MM.1S (cell line): ENCODE measurements at regions not wholly inside any gene's neighbourhood (a gene's known extent, or its start where the extent isn't known, plus 50 kb on each side); places are given as distances from the start of the nearest gene placed in this dataset.

Experiments
- DNase-seq: peaks from one replicate; pipeline ENCODE4 v3.0.0-alpha.2; 2015
- H2AFZ ChIP-seq: fragments of 300-600 bp; sonication (generic); 2 replicates; pipeline ENCODE4 v1.6.0; 2016; ENCODE audit warnings: antibody characterized with exemption, low read length
- H3F3A ChIP-seq: fragments of 300-600 bp; sonication (generic); 2 replicates; pipeline ENCODE4 v1.6.1; 2016; ENCODE audit warnings: mild to moderate bottlenecking, antibody characterized with exemption, low read length, moderate library complexity, mixed read lengths; ENCODE audit not compliant: insufficient read depth
- H3K27ac ChIP-seq: fragments of 300-600 bp; sonication (generic); 2 replicates; pipeline ENCODE4 v1.5.1; 2016; ENCODE audit warnings: mild to moderate bottlenecking, low read length
- H3K27me3 ChIP-seq: fragments of 300-600 bp; sonication (generic); replicated peaks from 2 replicates; pipeline ENCODE4 v1.6.0; 2016; ENCODE audit warnings: low read length; ENCODE audit not compliant: insufficient read depth
- H3K36me3 ChIP-seq: fragments of 300-600 bp; sonication (generic); replicated peaks from 2 replicates; pipeline ENCODE4 v1.6.1; 2016; ENCODE audit warnings: mild to moderate bottlenecking, low read length, mixed read lengths; ENCODE audit not compliant: insufficient read depth
- H3K4me1 ChIP-seq: fragments of 300-600 bp; sonication (generic); 2 replicates; pipeline ENCODE4 v1.6.1; 2016; ENCODE audit warnings: low read length, mixed read lengths
- H3K4me2 ChIP-seq: fragments of 300-600 bp; sonication (generic); 2 replicates; pipeline ENCODE4 v1.6.0; 2016; ENCODE audit warnings: low read depth, low read length
- H3K4me3 ChIP-seq: fragments of 300-600 bp; sonication (generic); 2 replicates; pipeline ENCODE4 v1.5.1; 2016; ENCODE audit warnings: low read length, mixed read lengths
- H3K79me2 ChIP-seq: fragments of 300-600 bp; sonication (generic); 2 replicates; pipeline ENCODE4 v1.6.1; 2016; ENCODE audit warnings: mixed run types, low read length, mixed read lengths
- H3K9ac ChIP-seq: fragments of 300-600 bp; sonication (generic); 2 replicates; pipeline ENCODE4 v1.6.1; 2016; ENCODE audit warnings: low read length, mixed read lengths
- H3K9me2 ChIP-seq: fragments of 300-600 bp; sonication (generic); replicated peaks from 2 replicates; pipeline ENCODE4 v1.6.1; 2016; ENCODE audit warnings: mild to moderate bottlenecking, low read length, mixed read lengths; ENCODE audit not compliant: insufficient read depth
- H3K9me3 ChIP-seq: fragments of 300-600 bp; sonication (generic); replicated peaks from 2 replicates; pipeline ENCODE4 v1.6.1; 2016; ENCODE audit warnings: mild to moderate bottlenecking, low read length, mixed read lengths; ENCODE audit not compliant: insufficient read depth
- H4K20me1 ChIP-seq: fragments of 300-600 bp; sonication (generic); 2 replicates; pipeline ENCODE4 v1.6.1; 2016; ENCODE audit warnings: mild to moderate bottlenecking, low read length, moderate library complexity, mixed read lengths; ENCODE audit not compliant: insufficient read depth
- EZH2 ChIP-seq: fragments of 300-600 bp; sonication (generic); optimal IDR thresholded peaks from 2 replicates; pipeline ENCODE3; 2017; ENCODE audit warnings: low read depth, mild to moderate bottlenecking, antibody characterized with exemption, low read length, mixed read lengths
- EZH2phosphoT487 ChIP-seq: fragments of 300-600 bp; sonication (generic); IDR thresholded peaks from 2 replicates; pipeline ENCODE4 v1.6.1; 2018; ENCODE audit warnings: antibody characterized with exemption, low read length
- TF ChIP-seq, protein P1 (sequence below): fragments of 300-600 bp; sonication (generic); IDR thresholded peaks from 2 replicates; pipeline ENCODE4 v1.5.1; 2016; ENCODE audit warnings: antibody characterized with exemption, low read length, mixed read lengths

DNA sequence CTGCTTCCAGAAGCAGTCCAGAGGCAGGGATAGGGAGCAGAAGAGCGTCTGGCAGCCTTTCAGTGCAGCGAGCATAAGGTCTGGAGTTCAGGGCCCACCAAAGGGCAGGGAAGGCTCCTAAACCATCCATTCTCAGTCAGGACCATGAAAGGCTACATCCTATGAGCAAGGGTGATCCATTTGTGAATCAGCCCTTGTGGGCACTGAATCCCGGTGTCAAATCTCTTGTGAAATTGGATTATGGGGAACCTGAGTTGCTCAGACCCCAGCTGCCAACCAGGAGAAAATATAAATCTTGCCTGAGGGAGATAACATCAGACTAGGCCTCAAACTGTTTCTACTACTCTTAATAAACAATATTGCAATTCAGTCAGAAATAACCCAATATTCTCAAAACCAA lies 204.4 kb downstream of the SYK start:
- Histone ChIP-seq H3F3A (no peaks in the 10 kb centered on the region), H3K27me3 (no peaks in the 10 kb centered on the region), H3K9ac (no peak overlapping the region), H3K9me3 (no peaks in the 10 kb centered on the region), H2AFZ (no peak overlapping the region), H3K4me3 (no peak overlapping the region), H3K9me2 (no peaks in the 10 kb centered on the region), H3K36me3 (no peaks in the 10 kb centered on the region), H4K20me1 (no peaks in the 10 kb centered on the region), H3K4me2 (no peak overlapping the region), H3K79me2 (no peaks in the 10 kb centered on the region), H3K4me1 (peaks cover 6% of the 10 kb centered on the region), H3K27ac (no peak overlapping the region)
- DNase-seq, result no peak
- TF ChIP-seq, protein P1, sequence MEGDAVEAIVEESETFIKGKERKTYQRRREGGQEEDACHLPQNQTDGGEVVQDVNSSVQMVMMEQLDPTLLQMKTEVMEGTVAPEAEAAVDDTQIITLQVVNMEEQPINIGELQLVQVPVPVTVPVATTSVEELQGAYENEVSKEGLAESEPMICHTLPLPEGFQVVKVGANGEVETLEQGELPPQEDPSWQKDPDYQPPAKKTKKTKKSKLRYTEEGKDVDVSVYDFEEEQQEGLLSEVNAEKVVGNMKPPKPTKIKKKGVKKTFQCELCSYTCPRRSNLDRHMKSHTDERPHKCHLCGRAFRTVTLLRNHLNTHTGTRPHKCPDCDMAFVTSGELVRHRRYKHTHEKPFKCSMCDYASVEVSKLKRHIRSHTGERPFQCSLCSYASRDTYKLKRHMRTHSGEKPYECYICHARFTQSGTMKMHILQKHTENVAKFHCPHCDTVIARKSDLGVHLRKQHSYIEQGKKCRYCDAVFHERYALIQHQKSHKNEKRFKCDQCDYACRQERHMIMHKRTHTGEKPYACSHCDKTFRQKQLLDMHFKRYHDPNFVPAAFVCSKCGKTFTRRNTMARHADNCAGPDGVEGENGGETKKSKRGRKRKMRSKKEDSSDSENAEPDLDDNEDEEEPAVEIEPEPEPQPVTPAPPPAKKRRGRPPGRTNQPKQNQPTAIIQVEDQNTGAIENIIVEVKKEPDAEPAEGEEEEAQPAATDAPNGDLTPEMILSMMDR, result no peak
- TF ChIP-seq EZH2phosphoT487 (no peak), EZH2 (no peak)

DNA sequence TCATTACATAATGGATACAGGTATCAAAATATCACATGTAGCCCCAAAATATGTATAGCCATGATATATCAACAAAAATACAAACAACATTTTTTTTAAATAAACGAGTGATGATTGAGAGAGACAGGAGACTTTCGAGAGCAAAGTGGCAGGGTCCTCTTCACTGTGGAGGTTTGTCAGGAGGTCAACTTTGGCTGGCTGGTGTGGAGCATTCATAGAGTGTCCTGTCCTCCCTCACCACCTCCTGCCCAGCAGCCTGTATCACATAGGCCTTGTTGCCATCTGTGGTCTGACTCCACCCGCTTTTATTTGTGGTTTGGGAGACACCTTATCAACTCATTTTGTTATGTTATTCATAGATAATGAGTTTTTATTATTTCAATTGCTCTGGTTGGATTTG lies 206.9 kb downstream of the SYK start:
- no peaks in the 10 kb centered on the region for H4K20me1 ChIP-seq
- no peaks in the 10 kb centered on the region for H3F3A ChIP-seq
- H3K9ac ChIP-seq, result no peak overlapping the region
- H3K9me2 ChIP-seq, result no peaks in the 10 kb centered on the region
- no peak overlapping the region for H3K4me3 ChIP-seq
- no peaks in the 10 kb centered on the region for H3K9me3 ChIP-seq
- H3K27ac ChIP-seq, result no peak overlapping the region
- H3K79me2 ChIP-seq, result no peaks in the 10 kb centered on the region
- no peak for DNase-seq
- no peak overlapping the region for H3K4me2 ChIP-seq
- no peaks in the 10 kb centered on the region for H3K36me3 ChIP-seq
- no peaks in the 10 kb centered on the region for H3K27me3 ChIP-seq
- TF ChIP-seq EZH2phosphoT487 (no peak), EZH2 (no peak)
- TF ChIP-seq, protein P1, result no peak
- no peak overlapping the region for H2AFZ ChIP-seq
- no peaks in the 10 kb centered on the region for H3K4me1 ChIP-seq

DNA sequence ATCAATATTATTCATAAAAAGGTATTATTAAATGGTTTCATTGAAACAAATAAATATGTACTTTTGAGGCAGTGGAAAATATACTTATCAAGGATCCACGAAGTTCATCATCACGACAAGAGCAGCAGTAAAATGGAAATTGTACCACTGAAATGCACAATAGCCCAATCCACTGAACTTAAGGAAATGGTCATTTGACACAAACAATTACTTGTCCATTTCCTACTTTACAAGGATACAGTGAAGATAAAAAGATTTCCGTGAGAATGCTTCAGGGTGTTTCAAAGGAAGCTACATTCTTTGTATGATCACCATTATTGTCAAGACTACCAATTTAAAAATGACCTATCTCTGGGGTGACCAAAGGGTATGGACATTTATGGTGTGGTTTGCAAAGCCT lies 210.3 kb downstream of the SYK start:
- Histone ChIP-seq H3K27me3 (no peaks in the 10 kb centered on the region), H2AFZ (no peak overlapping the region), H3K4me2 (no peak overlapping the region), H3K4me1 (no peaks in the 10 kb centered on the region), H3K79me2 (no peaks in the 10 kb centered on the region), H4K20me1 (no peaks in the 10 kb centered on the region), H3K4me3 (no peak overlapping the region), H3K9ac (no peak overlapping the region), H3K9me2 (no peaks in the 10 kb centered on the region), H3K9me3 (no peaks in the 10 kb centered on the region), H3K36me3 (no peaks in the 10 kb centered on the region), H3F3A (no peaks in the 10 kb centered on the region), H3K27ac (no peak overlapping the region)
- no peak for TF ChIP-seq EZH2
- no peak for TF ChIP-seq EZH2phosphoT487
- TF ChIP-seq, protein P1, result no peak
- DNase-seq, result no peak
